Activated CD4-positive, alpha-beta memory T cell treated with anti-CD3 and anti-CD28 coated beads, Interleukin-2, amount 10 ng/mL, durations not matched to agents 7 days and 5 days (primary cell): ENCODE measurements at regions not wholly inside any gene's neighbourhood (a gene's known extent, or its start where the extent isn't known, plus 50 kb on each side); places are given as distances from the start of the nearest gene placed in this dataset.
"Not testable (repeated sequence)": the region's sequence is repeated elsewhere in the genome, so short reads cannot be mapped to it uniquely, and the experiment has no call there.

ENCODE experiments used
- CTCF ChIA-PET: fragments of 350-600 bp; sonication (Branson Sonifier 250); formaldehyde crosslinking; loops from one replicate; lab custom pipeline; 2021; ENCODE audit warnings: antibody characterized with exemption, inconsistent platforms; lab: Charles Lee
- POLR2A ChIA-PET: fragments of 350-600 bp; sonication (Branson Sonifier 250); formaldehyde crosslinking; loops from one replicate; lab custom pipeline; 2021; ENCODE audit warnings: antibody characterized with exemption; lab: Charles Lee
- DNase-seq: peaks from one replicate; pipeline ENCODE4 v3.0.0-alpha.2; 2020
- H3K27ac Mint-ChIP-seq: one replicate; pipeline ENCODE4 v1.8.0; 2021; ENCODE audit warnings: mild to moderate bottlenecking, mixed read lengths
- H3K27me3 Mint-ChIP-seq: one replicate; pipeline ENCODE4 v1.8.0; 2021; ENCODE audit warnings: mixed read lengths
- H3K36me3 Mint-ChIP-seq: one replicate; pipeline ENCODE4 v1.8.0; 2021; ENCODE audit warnings: low read depth, mixed read lengths
- H3K4me1 Mint-ChIP-seq: one replicate; pipeline ENCODE4 v1.8.0; 2021; ENCODE audit warnings: mixed read lengths
- H3K4me3 Mint-ChIP-seq: one replicate; pipeline ENCODE4 v1.8.0; 2021; ENCODE audit warnings: mild to moderate bottlenecking, mixed read lengths
- H3K9me3 Mint-ChIP-seq: one replicate; pipeline ENCODE4 v1.8.0; 2021; ENCODE audit warnings: mixed read lengths

DNA sequence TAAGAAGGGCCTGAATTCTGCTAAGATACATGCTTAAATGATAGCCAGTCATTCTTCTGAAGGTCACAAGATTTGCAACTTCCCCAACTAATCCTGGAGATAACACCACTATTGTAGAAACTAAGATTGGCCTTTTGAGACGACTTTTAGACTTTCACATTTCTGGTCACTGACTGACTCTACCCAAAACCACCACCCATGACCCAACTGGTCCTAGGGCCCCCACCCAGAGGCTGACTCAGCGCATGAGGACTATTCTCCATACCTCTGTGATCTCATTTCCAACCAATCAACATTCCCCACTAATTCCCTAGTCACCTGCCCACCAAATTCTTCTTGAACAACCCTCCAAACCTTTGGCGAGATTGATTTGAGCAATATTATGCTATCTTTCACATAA, 1299.0 kb downstream of the CDH11 start:
- no peaks in the 10 kb centered on the region for H3K27me3 Mint-ChIP-seq
- no peak for DNase-seq
- peaks cover 26% of the 10 kb centered on the region for H3K9me3 Mint-ChIP-seq
- no peak overlapping the region for H3K4me3 Mint-ChIP-seq
- no peak overlapping the region for H3K27ac Mint-ChIP-seq
- H3K36me3 Mint-ChIP-seq: no peaks in the 10 kb centered on the region
- CTCF ChIA-PET: no interaction called here
- no peaks in the 10 kb centered on the region for H3K4me1 Mint-ChIP-seq
- POLR2A ChIA-PET: no interaction called here

DNA sequence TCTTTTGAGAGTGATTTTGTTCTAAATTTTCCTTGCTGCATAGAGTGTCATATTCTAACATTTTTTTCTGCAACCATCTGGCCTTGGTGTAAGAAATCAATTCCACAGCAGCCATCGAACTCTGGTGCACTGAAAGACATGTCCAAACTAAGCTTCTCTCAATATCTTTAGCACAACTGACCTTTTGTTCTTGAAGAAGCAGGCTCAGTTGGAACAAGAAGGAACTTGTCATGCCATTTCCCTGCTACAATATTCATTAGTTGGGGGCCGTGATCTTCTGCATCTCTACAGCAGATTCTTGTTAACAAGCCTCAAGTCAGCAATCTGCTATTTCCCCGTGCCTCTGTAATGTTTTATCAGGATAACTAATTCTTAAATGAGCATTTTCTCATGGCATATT, 1305.6 kb downstream of the CDH11 start:
- POLR2A ChIA-PET: no interaction called here
- H3K27me3 Mint-ChIP-seq: no peaks in the 10 kb centered on the region
- no peaks in the 10 kb centered on the region for H3K4me1 Mint-ChIP-seq
- H3K9me3 Mint-ChIP-seq: peaks cover 23% of the 10 kb centered on the region
- H3K4me3 Mint-ChIP-seq: no peak overlapping the region
- H3K36me3 Mint-ChIP-seq: no peaks in the 10 kb centered on the region
- CTCF ChIA-PET: no interaction called here
- H3K27ac Mint-ChIP-seq: no peak overlapping the region
- DNase-seq: no peak

DNA sequence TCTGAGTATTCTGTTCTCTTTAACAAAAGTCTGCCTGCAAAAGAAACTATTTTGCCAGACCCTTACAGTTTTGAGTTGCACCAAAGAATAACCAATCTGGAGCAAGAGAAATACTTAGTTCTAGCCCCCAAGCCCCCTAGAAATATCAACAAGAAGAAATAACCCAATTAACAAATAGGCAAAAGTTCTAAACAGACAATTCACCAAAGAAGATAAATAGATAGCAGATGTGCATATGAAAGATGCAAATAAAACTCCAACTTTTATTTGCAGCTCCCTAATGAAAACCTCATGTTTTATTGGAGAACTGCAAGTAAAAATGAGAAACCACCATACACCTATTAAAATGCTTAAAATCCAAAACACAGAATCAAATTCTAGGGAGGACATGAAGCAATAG, 1308.0 kb downstream of the CDH11 start:
- Mint-ChIP-seq H3K27ac (no peak overlapping the region), H3K4me3 (no peak overlapping the region), H3K9me3 (peaks cover 16% of the 10 kb centered on the region), H3K27me3 (no peaks in the 10 kb centered on the region), H3K4me1 (no peaks in the 10 kb centered on the region), H3K36me3 (no peaks in the 10 kb centered on the region)
- CTCF ChIA-PET: no interaction called here
- DNase-seq: no peak
- POLR2A ChIA-PET: no interaction called here

- Mint-ChIP-seq H3K9me3 (peaks cover 4% of the 10 kb centered on the region), H3K27me3 (no peaks in the 10 kb centered on the region), H3K4me3 (no peak overlapping the region), H3K27ac (no peak overlapping the region), H3K36me3 (no peaks in the 10 kb centered on the region), H3K4me1 (no peaks in the 10 kb centered on the region)
- ChIA-PET POLR2A (no interaction called here), CTCF (no interaction called here)
- no peak for DNase-seq
These were observed 1313.1 kb downstream of the CDH11 start for GRCh38 chr16:63808730-63809129.

DNA sequence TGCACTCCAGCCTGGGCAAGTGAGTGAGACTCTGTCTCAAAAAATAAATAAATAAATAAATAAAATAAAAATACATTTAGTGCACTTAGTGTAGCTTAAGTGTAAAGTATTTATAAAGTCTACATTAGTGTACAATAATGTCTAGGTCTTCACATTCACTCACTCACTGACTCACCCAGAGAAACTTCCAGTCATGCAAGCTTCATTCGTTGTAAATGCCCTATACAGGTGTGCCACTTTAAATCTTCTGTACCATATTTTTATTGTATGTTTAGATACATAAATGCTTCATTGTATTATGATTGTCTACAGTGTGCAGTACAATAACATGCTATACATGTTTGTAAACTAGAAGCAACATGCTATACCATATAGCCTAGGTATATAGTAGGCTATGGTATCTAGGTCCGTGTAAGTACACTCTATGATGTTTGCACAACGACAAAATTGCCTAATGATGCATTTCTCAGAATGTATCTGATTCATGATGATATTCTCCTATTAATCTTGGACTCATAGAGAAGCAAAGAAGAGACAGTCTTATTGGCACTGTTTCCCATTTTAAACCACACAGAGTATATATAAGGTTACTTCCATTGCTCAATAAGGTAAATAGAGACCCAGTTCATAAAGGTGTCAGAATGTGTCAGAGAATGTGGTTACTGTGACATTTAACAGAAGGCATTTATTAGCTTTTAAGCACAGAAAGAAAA, 1314.9 kb downstream of the CDH11 start:
- H3K27ac Mint-ChIP-seq: no peak overlapping the region
- DNase-seq: no peak
- no peak overlapping the region for H3K4me3 Mint-ChIP-seq
- peaks cover 4% of the 10 kb centered on the region for H3K9me3 Mint-ChIP-seq
- ChIA-PET CTCF (no interaction called here), POLR2A (no interaction called here)
- no peaks in the 10 kb centered on the region for H3K27me3 Mint-ChIP-seq
- H3K4me1 Mint-ChIP-seq: no peaks in the 10 kb centered on the region
- H3K36me3 Mint-ChIP-seq: no peaks in the 10 kb centered on the region

DNA sequence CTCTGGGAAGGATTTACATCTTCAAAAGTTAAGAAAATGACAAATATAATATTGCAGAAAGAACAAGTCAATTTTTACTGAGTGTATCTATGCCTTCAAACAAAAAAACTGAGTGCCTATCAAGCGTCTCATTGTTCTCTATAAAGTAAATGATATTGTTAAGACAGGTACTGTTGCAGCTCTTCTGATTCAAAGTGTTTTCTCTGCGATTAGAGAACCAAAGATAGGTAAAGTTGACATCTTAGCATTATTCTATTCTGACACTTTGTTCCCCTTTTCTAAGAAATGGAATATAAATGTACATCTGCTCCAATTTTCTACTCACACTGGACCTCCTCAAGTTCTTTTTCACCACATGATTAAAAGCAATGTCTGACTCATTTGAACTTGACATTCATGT, 1317.7 kb downstream of the CDH11 start:
- H3K4me1 Mint-ChIP-seq: no peaks in the 10 kb centered on the region
- peaks cover 8% of the 10 kb centered on the region for H3K9me3 Mint-ChIP-seq
- no peak for DNase-seq
- no peak overlapping the region for H3K4me3 Mint-ChIP-seq
- no peak overlapping the region for H3K27ac Mint-ChIP-seq
- ChIA-PET POLR2A (no interaction called here), CTCF (no interaction called here)
- H3K27me3 Mint-ChIP-seq: no peaks in the 10 kb centered on the region
- H3K36me3 Mint-ChIP-seq: no peaks in the 10 kb centered on the region

- Mint-ChIP-seq H3K36me3 (no peaks in the 10 kb centered on the region), H3K4me1 (no peaks in the 10 kb centered on the region), H3K27me3 (no peaks in the 10 kb centered on the region), H3K4me3 (no peak overlapping the region), H3K27ac (no peak overlapping the region), H3K9me3 (peaks cover 27% of the 10 kb centered on the region)
- ChIA-PET CTCF (no interaction called here), POLR2A (no interaction called here)
- no peak for DNase-seq
These were observed 1332.3 kb downstream of the CDH11 start for GRCh38 chr16:63789603-63790002.

- Mint-ChIP-seq H3K27ac (no peak overlapping the region), H3K27me3 (no peaks in the 10 kb centered on the region), H3K9me3 (peaks cover 28% of the 10 kb centered on the region), H3K36me3 (no peaks in the 10 kb centered on the region), H3K4me1 (no peaks in the 10 kb centered on the region), H3K4me3 (no peak overlapping the region)
- DNase-seq: no peak
- POLR2A ChIA-PET: no interaction called here
- CTCF ChIA-PET: no interaction called here
These were observed 1334.8 kb downstream of the CDH11 start for GRCh38 chr16:63787014-63787413.

GRCh38 chr16:63785170-63785569, 1336.7 kb downstream of the CDH11 start:
- DNase-seq: no peak

GRCh38 chr16:63776437-63776836, 1345.4 kb downstream of the CDH11 start:
- no peak overlapping the region for H3K4me3 Mint-ChIP-seq
- no peaks in the 10 kb centered on the region for H3K27me3 Mint-ChIP-seq
- H3K9me3 Mint-ChIP-seq: peaks cover 9% of the 10 kb centered on the region
- DNase-seq: no peak
- no peak overlapping the region for H3K27ac Mint-ChIP-seq
- H3K4me1 Mint-ChIP-seq: no peaks in the 10 kb centered on the region
- ChIA-PET POLR2A (no interaction called here), CTCF (no interaction called here)
- no peaks in the 10 kb centered on the region for H3K36me3 Mint-ChIP-seq

More at GRCh38 chr16:63785170-63785569, 1336.7 kb downstream of the CDH11 start:
- no peaks in the 10 kb centered on the region for H3K4me1 Mint-ChIP-seq
- H3K27ac Mint-ChIP-seq: no peak overlapping the region
- ChIA-PET CTCF (no interaction called here), POLR2A (no interaction called here)
- H3K36me3 Mint-ChIP-seq: no peaks in the 10 kb centered on the region
- peaks cover 30% of the 10 kb centered on the region for H3K9me3 Mint-ChIP-seq
- no peaks in the 10 kb centered on the region for H3K27me3 Mint-ChIP-seq
- H3K4me3 Mint-ChIP-seq: no peak overlapping the region

DNA sequence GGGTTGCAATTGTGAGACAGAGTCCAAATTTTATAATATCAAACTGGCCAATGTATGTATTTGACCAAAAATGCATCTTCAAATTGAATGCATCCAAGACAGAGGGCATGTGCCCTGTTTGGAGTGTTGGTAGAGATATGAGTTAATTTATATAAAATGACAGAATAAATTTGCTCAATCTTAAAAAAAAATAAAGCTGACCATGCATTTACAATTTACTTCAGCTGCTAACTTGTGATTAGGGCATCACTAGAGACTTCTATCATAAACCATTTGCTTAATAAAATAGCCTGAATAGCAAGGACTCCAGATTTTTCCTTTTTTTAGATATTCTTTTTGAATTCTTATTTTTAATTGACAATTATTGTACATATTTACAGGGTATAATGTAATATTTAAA, 1345.8 kb downstream of the CDH11 start:
- H3K36me3 Mint-ChIP-seq: no peaks in the 10 kb centered on the region
- no peaks in the 10 kb centered on the region for H3K4me1 Mint-ChIP-seq
- no peaks in the 10 kb centered on the region for H3K27me3 Mint-ChIP-seq
- peaks cover 9% of the 10 kb centered on the region for H3K9me3 Mint-ChIP-seq
- POLR2A ChIA-PET: no interaction called here
- CTCF ChIA-PET: no interaction called here
- no peak for DNase-seq
- no peak overlapping the region for H3K27ac Mint-ChIP-seq
- H3K4me3 Mint-ChIP-seq: no peak overlapping the region

GRCh38 chr16:63774302-63774701, 1347.6 kb downstream of the CDH11 start:
- Mint-ChIP-seq H3K27me3 (no peaks in the 10 kb centered on the region), H3K9me3 (peaks cover 13% of the 10 kb centered on the region), H3K36me3 (no peaks in the 10 kb centered on the region), H3K4me3 (no peak overlapping the region), H3K27ac (no peak overlapping the region), H3K4me1 (no peaks in the 10 kb centered on the region)
- no peak for DNase-seq
- ChIA-PET POLR2A (no interaction called here), CTCF (no interaction called here)

DNA sequence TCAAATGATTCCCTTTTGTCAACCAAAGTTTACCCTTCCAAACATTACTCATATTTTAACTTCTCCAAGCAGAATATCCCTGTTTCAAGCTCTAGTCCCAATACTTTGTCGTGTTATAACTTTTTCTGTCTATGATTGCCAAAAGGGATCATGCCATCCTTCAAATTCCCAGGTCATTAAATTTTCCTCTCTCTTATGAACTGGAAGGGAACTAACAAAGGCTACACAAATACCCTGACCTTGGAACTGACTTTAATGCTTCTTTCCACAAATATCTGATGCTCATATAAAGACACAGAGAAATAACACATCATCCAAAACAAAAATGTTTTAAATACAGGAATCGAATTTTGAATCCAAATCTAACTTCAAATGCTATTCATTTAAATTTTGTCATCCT, 1352.7 kb downstream of the CDH11 start:
- Mint-ChIP-seq H3K27me3 (no peaks in the 10 kb centered on the region), H3K27ac (no peak overlapping the region), H3K36me3 (no peaks in the 10 kb centered on the region), H3K4me1 (no peaks in the 10 kb centered on the region), H3K9me3 (peaks cover 13% of the 10 kb centered on the region), H3K4me3 (no peak overlapping the region)
- no peak for DNase-seq
- CTCF ChIA-PET: no interaction called here
- POLR2A ChIA-PET: no interaction called here

- CTCF ChIA-PET: not testable (repeated sequence)
These were observed 1361.6 kb downstream of the CDH11 start for GRCh38 chr16:63760246-63760645.

More at GRCh38 chr16:63760246-63760645, 1361.6 kb downstream of the CDH11 start:
- H3K4me3 Mint-ChIP-seq, H3K27me3 Mint-ChIP-seq, H3K36me3 Mint-ChIP-seq, H3K27ac Mint-ChIP-seq, DNase-seq, POLR2A ChIA-PET, H3K4me1 Mint-ChIP-seq: not testable (repeated sequence)
- H3K9me3 Mint-ChIP-seq: peaks cover 23% of the 10 kb centered on the region
